Neutrophil (primary cell): ENCODE measurements at regions not wholly inside any gene's neighbourhood (a gene's known extent, or its start where the extent isn't known, plus 50 kb on each side); places are given as distances from the start of the nearest gene placed in this dataset.

Experiments used
- H3K27ac ChIP-seq: fragments of 200-600 bp; sonication (generic); 2 replicates; pipeline ENCODE4 v1.5.1; 2016; ENCODE audit warnings: mild to moderate bottlenecking, moderate library complexity
- H3K27me3 ChIP-seq: fragments of 200-600 bp; sonication (generic); 2 replicates; pipeline ENCODE4 v1.6.0; 2016; ENCODE audit warnings: mild to moderate bottlenecking
- H3K36me3 ChIP-seq: fragments of 200-600 bp; sonication (generic); 2 replicates; pipeline ENCODE4 v1.5.1; 2017
- H3K4me1 ChIP-seq, 2 experiments: fragments of 200-600 bp in 1 of 2; sonication (generic) in 1 of 2; 1 replicate in 1 of 2; 2 replicates in 1 of 2; pipeline versions ENCODE4 v1.5.1 to v1.6.1; 2013 to 2016; ENCODE audit warnings: low read depth in 1 of 2, low read length in 1 of 2, mild to moderate bottlenecking in 1 of 2, moderate library complexity in 1 of 2; ENCODE audit not compliant: control insufficient read depth in 1 of 2, insufficient read depth in 1 of 2
- H3K4me3 ChIP-seq, 2 experiments: fragments of 200-600 bp in 1 of 2; sonication (generic) in 1 of 2; 1 replicate in 1 of 2; 2 replicates in 1 of 2; pipeline ENCODE4 v1.5.1; 2013 to 2016; ENCODE audit warnings: low read depth in 1 of 2, low read length in 1 of 2, mild to moderate bottlenecking in 1 of 2, moderate library complexity in 1 of 2
- H3K9me3 ChIP-seq: fragments of 200-600 bp; sonication (generic); 2 replicates; pipeline ENCODE4 v1.5.1; 2016
- TF ChIP-seq, protein P1 (sequence below): fragments of 200-600 bp; sonication (generic); IDR thresholded peaks from 2 replicates; pipeline ENCODE4 v1.5.1; 2016; ENCODE audit warnings: antibody characterized with exemption

DNA sequence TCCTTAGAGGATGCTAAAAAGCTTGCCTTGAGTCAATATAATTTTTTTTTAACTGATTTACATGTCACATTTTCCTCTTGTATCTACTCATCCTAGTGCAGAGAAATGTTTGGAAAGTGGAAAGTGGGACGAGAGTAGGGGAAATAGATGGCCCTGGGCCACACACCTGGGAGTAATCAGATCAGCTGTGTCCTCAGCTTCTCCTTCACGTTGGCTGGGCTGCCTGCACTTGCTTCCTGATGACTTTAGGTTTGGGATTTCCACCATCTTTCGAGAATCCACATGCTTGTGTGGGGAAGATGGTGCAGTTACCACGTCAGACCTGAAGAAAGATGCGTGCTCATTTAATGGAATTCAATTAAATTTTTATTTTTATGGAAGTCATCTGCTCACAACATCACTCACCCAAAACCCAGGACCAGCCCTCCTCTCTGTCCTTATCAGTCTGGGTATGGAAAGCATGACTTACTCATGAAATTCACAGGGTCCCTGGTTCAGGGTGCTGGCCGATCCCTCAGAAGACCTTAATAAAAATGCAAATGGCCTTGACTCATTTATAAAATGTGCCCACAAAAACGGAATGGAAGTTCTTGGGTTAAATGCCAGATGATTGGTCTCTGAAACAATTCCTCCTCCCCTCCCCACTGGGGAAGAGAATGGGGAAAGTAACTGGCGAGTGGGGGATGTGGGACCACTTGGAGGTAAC, 74.5 kb upstream of the TIAM2 start:
- Histone ChIP-seq H3K4me3 (no peak overlapping the region), H3K27me3 (no peaks in the 10 kb centered on the region), H3K36me3 (no peaks in the 10 kb centered on the region), H3K4me1 (peaks cover 0 to 5% of the 10 kb centered on the region in 2 experiments), H3K9me3 (no peaks in the 10 kb centered on the region), H3K27ac (no peak overlapping the region)
- TF ChIP-seq, protein P1, sequence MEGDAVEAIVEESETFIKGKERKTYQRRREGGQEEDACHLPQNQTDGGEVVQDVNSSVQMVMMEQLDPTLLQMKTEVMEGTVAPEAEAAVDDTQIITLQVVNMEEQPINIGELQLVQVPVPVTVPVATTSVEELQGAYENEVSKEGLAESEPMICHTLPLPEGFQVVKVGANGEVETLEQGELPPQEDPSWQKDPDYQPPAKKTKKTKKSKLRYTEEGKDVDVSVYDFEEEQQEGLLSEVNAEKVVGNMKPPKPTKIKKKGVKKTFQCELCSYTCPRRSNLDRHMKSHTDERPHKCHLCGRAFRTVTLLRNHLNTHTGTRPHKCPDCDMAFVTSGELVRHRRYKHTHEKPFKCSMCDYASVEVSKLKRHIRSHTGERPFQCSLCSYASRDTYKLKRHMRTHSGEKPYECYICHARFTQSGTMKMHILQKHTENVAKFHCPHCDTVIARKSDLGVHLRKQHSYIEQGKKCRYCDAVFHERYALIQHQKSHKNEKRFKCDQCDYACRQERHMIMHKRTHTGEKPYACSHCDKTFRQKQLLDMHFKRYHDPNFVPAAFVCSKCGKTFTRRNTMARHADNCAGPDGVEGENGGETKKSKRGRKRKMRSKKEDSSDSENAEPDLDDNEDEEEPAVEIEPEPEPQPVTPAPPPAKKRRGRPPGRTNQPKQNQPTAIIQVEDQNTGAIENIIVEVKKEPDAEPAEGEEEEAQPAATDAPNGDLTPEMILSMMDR: no peak

DNA sequence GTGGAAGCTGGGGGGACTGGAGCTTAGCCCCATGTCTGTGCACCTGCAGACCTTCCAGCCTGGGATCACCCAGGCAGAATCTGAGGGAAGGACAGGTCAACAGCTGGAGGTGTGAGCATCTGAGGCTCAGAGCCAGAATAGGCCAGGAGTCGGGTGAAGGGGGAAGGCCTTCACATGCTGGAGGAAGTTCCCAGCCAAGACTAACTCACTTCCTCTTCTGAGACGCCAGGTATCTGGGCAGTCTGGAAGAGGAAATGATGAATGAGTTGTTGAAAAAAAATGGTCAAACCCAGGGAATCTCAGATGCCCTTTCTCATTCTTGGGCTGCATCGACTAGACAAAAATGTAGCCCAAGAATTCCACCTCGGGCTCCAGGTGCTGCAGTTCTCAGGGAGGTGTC, 73.6 kb upstream of the TIAM2 start:
- Histone ChIP-seq H3K4me1 (peaks cover 0 to 5% of the 10 kb centered on the region in 2 experiments), H3K27ac (no peak overlapping the region), H3K36me3 (no peaks in the 10 kb centered on the region), H3K27me3 (no peaks in the 10 kb centered on the region), H3K4me3 (no peak overlapping the region), H3K9me3 (no peaks in the 10 kb centered on the region)
- TF ChIP-seq, protein P1: no peak

DNA sequence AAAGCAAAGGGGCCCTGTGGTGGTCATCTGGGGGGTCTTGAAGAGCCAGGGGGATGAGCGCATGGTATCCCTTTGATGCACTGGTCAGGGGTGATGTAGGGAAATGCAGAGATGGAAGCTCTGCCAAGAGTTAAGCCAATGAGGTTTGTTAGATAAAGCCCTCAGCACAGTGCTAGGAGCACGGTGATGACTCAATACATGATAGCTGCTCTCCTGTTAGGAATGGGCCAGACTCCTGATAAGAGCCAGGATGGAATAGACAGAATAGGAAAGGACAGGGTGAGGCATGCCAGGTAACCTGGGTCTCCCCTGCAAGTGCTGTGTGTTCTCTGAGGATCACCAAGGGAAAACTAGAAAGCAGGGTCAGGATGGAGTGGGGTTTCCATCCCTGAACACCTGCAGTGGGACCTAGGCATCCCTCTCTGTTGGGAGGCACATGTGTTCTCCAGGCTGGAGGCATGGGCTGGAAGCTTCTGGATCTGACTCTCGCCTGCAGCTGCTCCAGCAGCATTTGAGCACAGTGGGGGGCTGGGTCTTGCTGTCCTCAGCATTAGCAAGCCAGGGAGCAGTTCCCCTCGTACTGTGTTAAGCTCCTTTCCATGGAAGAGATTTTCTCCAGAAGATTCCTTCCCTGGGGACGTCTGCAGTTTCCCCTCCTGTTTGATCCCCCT, 71.8 kb upstream of the TIAM2 start:
- Histone ChIP-seq H3K4me1 (peaks cover 0 to 5% of the 10 kb centered on the region in 2 experiments), H3K36me3 (no peaks in the 10 kb centered on the region), H3K4me3 (no peak overlapping the region), H3K9me3 (no peaks in the 10 kb centered on the region), H3K27ac (no peak overlapping the region), H3K27me3 (no peaks in the 10 kb centered on the region)
- TF ChIP-seq, protein P1: no peak

DNA sequence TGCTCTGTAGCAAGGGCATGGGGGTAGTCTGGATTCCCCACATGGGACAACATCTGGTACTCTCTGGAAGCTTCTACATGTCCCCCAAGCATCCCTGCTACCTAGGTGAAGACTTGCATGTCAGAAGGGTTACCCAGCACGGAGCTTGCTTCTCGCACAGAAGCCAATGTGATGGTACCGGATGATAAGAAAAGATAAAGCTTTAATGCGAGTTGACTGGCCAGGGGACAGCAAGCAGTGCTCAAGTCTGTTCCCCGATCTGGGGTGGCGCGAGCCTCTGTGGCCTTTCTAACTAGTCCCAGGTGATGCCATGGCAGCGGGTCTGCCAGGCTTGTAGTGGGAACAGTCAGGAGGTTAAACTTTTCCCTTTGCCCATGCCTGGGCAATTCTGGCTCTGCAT, 70.0 kb upstream of the TIAM2 start:
- TF ChIP-seq, protein P1: no peak
- no peaks in the 10 kb centered on the region for H3K36me3 ChIP-seq
- H3K27ac ChIP-seq: no peak overlapping the region
- no peak overlapping the region for H3K4me3 ChIP-seq
- no peaks in the 10 kb centered on the region for H3K9me3 ChIP-seq
- peaks cover 0 to 5% of the 10 kb centered on the region in 2 experiments for H3K4me1 ChIP-seq
- no peaks in the 10 kb centered on the region for H3K27me3 ChIP-seq

DNA sequence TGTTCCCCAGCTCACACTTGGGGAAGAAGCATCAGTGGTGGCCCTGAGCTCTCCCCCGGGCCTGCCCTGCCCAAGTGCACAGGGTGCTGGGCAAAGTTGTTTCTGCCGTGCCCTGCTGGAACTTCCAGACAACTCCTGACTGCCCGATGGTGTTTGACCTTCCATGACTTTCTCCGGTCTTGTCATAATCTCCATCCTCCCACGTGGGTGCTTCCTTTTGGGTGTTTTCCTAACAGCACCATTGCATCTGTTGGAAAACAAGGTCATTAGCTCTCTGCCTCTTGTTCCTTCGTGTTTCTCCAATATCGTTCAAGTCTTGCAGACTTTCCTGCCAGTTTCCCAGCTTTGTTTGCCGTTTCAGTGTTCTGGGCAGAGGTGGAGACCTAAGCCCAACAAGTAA, 68.7 kb upstream of the TIAM2 start:
- H3K9me3 ChIP-seq: no peaks in the 10 kb centered on the region
- no peaks in the 10 kb centered on the region for H3K36me3 ChIP-seq
- no peak overlapping the region for H3K27ac ChIP-seq
- H3K4me1 ChIP-seq: peaks cover 0 to 4% of the 10 kb centered on the region in 2 experiments
- no peak overlapping the region for H3K4me3 ChIP-seq
- no peaks in the 10 kb centered on the region for H3K27me3 ChIP-seq
- TF ChIP-seq, protein P1: no peak
